Left lung (tissue), 4 donors: ENCODE measurements at regions not wholly inside any gene's neighbourhood (a gene's known extent, or its start where the extent isn't known, plus 50 kb on each side); places are given as distances from the start of the nearest gene placed in this dataset.
A peak's percentile ranks its signal among the peaks of the same experiment; 100 is the strongest.

Experiments
- ATAC-seq: fragments of 200-7000 bp; cut with Tn5 transposase; one replicate; pipeline ENCODE4 v1.9.1; 2020; ENCODE audit warnings: moderate library complexity
- DNase-seq, 4 donors: peaks; one replicate each; pipeline ENCODE4 v3.0.0-alpha.2; 2013 to 2020
- H3K27ac ChIP-seq, 2 donors: fragments of 200-600 bp; sonication (generic) in 1 of 2; one replicate each; pipeline versions ENCODE4 v1.5.0 to v1.8.0; 2020 to 2021
- H3K27me3 ChIP-seq, 2 donors: fragments of 200-600 bp; sonication (generic) in 1 of 2; one replicate each; pipeline versions ENCODE4 v1.5.0 to v1.8.0; 2020 to 2021
- H3K36me3 ChIP-seq, 2 donors: fragments of 200-600 bp; sonication (generic) in 1 of 2; one replicate each; pipeline versions ENCODE4 v1.5.0 to v1.8.0; 2020 to 2021
- H3K4me1 ChIP-seq, 2 donors: fragments of 200-600 bp; one replicate each; pipeline ENCODE4 v1.8.0; 2021
- H3K4me3 ChIP-seq, 2 donors: fragments of 200-600 bp; sonication (generic) in 1 of 2; one replicate each; pipeline versions ENCODE4 v1.5.0 to v1.8.0; 2020 to 2021; ENCODE audit warnings: mild to moderate bottlenecking in 1 of 2
- H3K9me3 ChIP-seq, 2 donors: fragments of 200-600 bp; sonication (generic) in 1 of 2; one replicate each; pipeline versions ENCODE4 v1.5.0 to v1.8.0; 2020 to 2021
- intact Hi-C, 2 donors: fragments of 100-400 bp; cut with DNase I; formaldehyde crosslinking; loops; one replicate each; pipeline versions ENCODE4 v1.11.2 to v1.14.2; 2022
- TF ChIP-seq, protein P1 (sequence below), 2 donors: fragments of 200-600 bp; sonication (generic) in 1 of 2; IDR thresholded peaks; one replicate each; pipeline versions ENCODE4 v1.5.0 to v1.8.0; 2021; ENCODE audit warnings: antibody characterized with exemption in 2 of 2
- donor health status: DM: no; HTN: yes; CAD: no.
- donor health status: DM: no; HTN: no; CAD: no.

DNA sequence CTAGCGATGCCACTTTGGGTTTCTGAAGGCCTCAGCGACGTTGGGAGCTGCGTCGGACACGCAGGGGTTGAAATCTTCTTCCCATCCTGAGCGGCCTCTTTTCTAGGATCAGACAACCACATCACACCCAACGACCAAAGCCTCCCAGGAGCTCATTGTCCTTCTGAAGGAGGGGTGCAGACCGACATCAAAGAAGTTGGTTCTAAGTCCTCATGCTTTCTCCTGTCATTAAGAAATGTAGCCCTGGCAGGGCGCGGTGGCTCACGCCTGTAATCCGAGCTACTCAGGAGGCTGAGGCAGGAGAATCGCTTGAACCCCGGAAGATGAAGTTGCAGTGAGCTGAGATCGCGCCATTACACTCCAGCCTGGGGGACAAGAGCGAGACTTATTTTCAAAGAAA lies 1681.9 kb downstream of the TP53TG3F start:
- Histone ChIP-seq H3K4me1 (no peaks in the 10 kb centered on the region), H3K36me3 (no peaks in the 10 kb centered on the region), H3K9me3 (peaks cover 0 to 56% of the 10 kb centered on the region in 2 donors), H3K27ac (no peak overlapping the region), H3K4me3 (no peak overlapping the region), H3K27me3 (no peaks in the 10 kb centered on the region)
- intact Hi-C loops, result no loop called here
- peak in 1 of 4 donors; percentile 37 for DNase-seq
- TF ChIP-seq, protein P1, sequence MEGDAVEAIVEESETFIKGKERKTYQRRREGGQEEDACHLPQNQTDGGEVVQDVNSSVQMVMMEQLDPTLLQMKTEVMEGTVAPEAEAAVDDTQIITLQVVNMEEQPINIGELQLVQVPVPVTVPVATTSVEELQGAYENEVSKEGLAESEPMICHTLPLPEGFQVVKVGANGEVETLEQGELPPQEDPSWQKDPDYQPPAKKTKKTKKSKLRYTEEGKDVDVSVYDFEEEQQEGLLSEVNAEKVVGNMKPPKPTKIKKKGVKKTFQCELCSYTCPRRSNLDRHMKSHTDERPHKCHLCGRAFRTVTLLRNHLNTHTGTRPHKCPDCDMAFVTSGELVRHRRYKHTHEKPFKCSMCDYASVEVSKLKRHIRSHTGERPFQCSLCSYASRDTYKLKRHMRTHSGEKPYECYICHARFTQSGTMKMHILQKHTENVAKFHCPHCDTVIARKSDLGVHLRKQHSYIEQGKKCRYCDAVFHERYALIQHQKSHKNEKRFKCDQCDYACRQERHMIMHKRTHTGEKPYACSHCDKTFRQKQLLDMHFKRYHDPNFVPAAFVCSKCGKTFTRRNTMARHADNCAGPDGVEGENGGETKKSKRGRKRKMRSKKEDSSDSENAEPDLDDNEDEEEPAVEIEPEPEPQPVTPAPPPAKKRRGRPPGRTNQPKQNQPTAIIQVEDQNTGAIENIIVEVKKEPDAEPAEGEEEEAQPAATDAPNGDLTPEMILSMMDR (IDR thresholded peaks at IDR 0.05), result no peak
- no peak for ATAC-seq

DNA sequence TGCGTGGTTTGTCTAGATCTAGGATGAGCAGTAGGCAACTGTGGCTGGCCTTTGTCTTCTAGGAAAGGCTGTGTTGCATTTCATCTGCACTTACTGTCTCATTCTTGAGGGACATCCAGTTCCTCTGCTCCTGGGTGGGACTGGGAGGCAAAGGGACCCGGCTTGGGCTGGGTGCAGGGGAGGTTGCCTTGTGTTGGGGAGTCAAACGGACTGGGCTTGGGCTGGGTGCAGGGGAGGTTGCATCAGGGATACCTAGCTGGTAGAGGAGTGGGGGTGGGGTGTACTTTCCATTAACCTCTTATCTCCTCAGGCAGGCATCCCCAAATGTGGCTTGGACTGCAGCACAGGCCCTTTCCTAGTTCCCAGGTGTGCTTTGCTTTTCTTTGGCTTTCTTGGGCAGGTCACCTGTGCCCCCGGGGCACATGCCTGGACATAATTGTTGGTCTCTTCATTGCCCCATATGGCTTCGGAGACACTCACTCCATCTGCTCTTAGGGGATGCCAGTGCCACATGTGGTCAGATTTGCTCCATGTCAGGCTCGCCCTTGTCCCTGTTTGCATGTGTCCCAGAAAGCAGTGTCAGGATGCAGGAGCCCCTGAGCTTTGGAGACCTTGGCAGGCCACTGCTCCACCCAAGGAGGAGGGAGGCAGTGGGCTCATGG lies 1682.9 kb downstream of the TP53TG3F start:
- H3K4me3 ChIP-seq, result no peak overlapping the region
- TF ChIP-seq, protein P1 (IDR thresholded peaks at IDR 0.05), result no peak
- peak in 1 of 4 donors; percentile 40 for DNase-seq
- peaks cover 0 to 65% of the 10 kb centered on the region in 2 donors for H3K9me3 ChIP-seq
- no peaks in the 10 kb centered on the region for H3K4me1 ChIP-seq
- ATAC-seq, result no peak
- no peaks in the 10 kb centered on the region for H3K27me3 ChIP-seq
- intact Hi-C loops, result no loop called here
- no peaks in the 10 kb centered on the region for H3K36me3 ChIP-seq
- H3K27ac ChIP-seq, result no peak overlapping the region

DNA sequence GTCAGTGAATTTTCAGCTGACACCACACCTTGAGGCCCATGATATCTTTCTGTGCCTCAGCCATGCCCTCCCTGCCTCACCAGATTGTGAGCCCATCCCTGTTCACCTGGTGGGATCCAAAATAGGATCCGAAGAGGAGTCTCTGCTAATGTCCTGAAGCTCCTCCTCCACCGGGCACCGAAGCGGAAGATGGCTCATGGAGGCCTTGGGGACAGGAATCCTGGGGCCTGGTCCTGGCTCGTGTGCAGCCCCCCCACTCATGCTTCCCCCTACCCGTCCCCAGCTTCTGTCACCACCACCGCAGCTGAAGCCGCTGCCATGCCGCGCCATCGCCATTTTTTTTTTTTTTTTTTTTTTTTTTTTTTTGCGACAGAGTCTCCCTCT lies 1683.4 kb downstream of the TP53TG3F start:
- Histone ChIP-seq H3K36me3 (no peaks in the 10 kb centered on the region), H3K4me3 (no peak overlapping the region), H3K9me3 (peaks cover 0 to 71% of the 10 kb centered on the region in 2 donors), H3K27ac (no peak overlapping the region), H3K27me3 (no peaks in the 10 kb centered on the region), H3K4me1 (no peaks in the 10 kb centered on the region)
- DNase-seq (peak in 1 of 4 donors; percentile 46), ATAC-seq (no peak)
- intact Hi-C loops, result no loop called here
- TF ChIP-seq, protein P1 (IDR thresholded peaks at IDR 0.05), result no peak

DNA sequence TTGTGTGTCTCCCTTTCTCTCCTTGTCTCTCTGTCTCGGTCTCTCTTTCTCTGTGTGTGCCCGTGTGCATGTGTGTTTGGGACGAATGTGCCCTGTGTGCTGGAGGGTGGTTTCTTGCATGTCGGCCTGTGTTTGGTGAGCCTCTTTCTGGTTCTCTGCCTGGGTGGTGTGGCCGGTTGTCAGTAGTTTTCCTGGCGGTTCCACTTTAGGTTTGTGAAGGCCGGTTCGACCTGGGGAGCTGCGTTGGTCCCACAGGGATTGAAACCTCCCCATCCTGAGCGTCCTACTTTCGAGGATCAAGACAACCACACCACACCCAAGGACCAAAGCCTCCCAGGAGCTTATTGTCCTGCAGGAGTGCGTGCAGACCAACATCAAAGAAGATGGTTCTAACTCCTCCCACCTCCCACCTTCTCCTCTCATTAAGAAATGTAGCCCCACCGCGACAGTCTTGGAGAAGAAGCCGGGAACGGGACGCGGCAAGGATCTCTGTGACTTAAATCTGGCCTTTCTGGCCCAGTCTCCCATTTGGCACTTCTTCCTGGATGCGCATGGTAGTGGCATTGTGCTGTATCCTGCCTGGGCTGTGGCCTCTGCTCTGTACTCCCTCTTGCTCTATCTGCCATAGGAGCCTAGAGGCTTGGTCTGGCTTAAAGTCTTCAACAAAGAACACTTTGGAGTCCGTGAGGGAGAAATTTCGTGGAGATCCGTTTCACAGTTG lies 1685.0 kb downstream of the TP53TG3F start:
- no peak for ATAC-seq
- TF ChIP-seq, protein P1 (IDR thresholded peaks at IDR 0.05), result no peak
- no peak overlapping the region for H3K27ac ChIP-seq
- no peak for DNase-seq
- H3K27me3 ChIP-seq, result no peaks in the 10 kb centered on the region
- H3K4me3 ChIP-seq, result no peak overlapping the region
- intact Hi-C loops, result no loop called here
- H3K4me1 ChIP-seq, result no peaks in the 10 kb centered on the region
- H3K36me3 ChIP-seq, result no peaks in the 10 kb centered on the region
- H3K9me3 ChIP-seq, result peaks cover 0 to 85% of the 10 kb centered on the region in 2 donors

DNA sequence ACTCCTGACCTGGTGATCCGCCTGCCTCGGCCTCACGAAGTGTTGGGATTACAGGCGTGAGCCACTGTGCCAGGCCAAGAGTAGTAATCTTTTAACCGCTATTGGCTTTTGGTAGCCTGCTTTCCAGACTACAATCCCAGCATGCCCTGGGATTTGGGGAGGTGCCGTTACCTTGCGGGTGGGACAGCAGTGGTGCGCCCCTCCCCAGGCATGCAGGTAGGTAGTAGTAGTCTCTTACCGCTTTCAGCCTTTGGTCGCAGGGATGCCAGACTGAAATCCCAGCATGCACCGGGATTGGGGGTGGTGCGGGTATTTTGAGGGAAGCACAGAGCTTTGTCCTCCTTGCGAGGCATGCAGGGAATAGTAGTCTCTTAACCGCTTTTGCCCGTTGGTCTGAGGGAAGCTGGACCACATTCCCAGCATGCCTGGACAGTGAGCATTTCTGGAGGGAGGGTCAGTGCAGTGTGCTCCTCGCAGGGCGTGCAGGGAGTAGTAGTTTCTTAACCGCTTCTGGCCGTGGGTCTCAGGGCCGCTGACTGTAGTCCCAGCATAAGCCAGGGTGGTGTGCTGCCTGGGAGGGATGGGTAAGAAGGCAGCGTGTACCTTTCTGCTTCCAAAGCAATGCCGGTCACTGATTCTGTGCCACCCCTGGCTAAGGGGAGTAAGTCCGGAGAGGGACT lies 1686.8 kb downstream of the TP53TG3F start:
- Histone ChIP-seq H3K27ac (no peak overlapping the region), H3K4me3 (no peak overlapping the region), H3K4me1 (no peaks in the 10 kb centered on the region), H3K27me3 (no peaks in the 10 kb centered on the region), H3K9me3 (peaks cover 0 to 83% of the 10 kb centered on the region in 2 donors), H3K36me3 (no peaks in the 10 kb centered on the region)
- intact Hi-C loops, result no loop called here
- ATAC-seq, result no peak
- no peak for DNase-seq
- TF ChIP-seq, protein P1 (IDR thresholded peaks at IDR 0.05), result no peak
